HG02938 (cell line): ENCODE measurements at regions not wholly inside any gene's neighbourhood (a gene's known extent, or its start where the extent isn't known, plus 50 kb on each side); places are given as distances from the start of the nearest gene placed in this dataset.
"Not testable (repeated sequence)": the region's sequence is repeated elsewhere in the genome, so short reads cannot be mapped to it uniquely, and the experiment has no call there.

Experiments used
- ATAC-seq: cut with Tn5 transposase; IDR thresholded peaks from one replicate; pipeline ENCODE4 v1.9.1; 2021; ENCODE audit warnings: mild to moderate bottlenecking, moderate library complexity; ENCODE audit not compliant: unreplicated experiment

- ATAC-seq = not testable (repeated sequence)
These were observed 86.9 kb upstream of the FZD7 start for GRCh38 chr2:201946746-201947145.

GRCh38 chr2:201947287-201947686 lies 86.4 kb upstream of the FZD7 start:
- no peak for ATAC-seq

DNA sequence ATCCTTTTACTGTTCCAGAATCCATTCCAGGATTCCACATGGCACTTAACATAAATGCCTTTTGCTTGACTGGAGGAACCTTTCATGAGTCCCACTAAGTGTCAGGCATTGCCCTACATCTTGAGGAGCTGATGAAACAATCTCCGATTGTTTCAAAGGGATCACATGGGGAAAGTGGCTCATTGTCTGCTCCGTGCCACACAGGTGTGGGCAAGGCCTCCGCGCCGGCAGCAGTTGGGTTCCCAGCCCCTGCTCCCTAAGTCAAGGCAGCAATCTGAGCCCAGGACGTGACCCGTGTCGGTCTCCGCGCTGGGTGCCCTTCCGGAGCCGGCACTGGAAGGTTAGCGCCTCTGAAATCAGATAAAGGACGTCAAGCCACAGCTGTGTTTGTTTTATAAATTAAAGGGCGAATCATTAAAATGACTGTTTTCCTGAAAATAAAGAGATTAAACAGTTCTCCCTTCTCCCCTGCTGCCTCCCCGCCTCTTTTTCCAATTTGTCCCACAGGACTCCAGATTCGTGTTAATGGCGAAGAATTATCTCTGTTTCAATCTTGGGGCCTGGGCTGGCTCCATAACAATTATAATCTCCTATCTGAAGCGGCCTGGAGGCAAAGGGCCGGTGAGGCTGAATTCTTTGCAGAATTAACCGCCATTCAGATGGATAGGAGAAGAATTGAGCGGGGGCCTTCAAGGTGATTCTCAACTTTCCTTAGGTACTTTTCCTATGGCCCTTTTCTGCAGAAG lies 84.3 kb upstream of the FZD7 start:
- no peak for ATAC-seq

DNA sequence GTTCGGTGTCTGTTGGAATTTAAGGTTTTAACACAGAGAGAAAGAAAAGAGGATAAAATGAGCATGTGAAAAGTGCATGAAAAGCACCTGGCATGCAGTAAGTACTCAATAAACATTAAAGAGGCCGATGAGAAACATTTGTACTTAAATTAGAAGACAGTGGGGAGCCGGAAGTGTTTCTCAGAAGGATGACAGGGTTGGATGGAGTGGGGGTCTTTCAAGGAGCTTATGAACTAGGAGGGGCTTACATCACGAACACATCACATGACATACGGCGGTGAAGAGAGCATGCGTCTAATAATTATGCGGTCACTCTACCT lies 83.8 kb upstream of the FZD7 start:
- no peak for ATAC-seq

GRCh38 chr2:201950606-201951005 lies 83.0 kb upstream of the FZD7 start:
- no peak for ATAC-seq

GRCh38 chr2:201952187-201952586 lies 81.5 kb upstream of the FZD7 start:
- no peak for ATAC-seq

- no peak for ATAC-seq
These were observed 80.3 kb upstream of the FZD7 start for GRCh38 chr2:201953396-201953795.

DNA sequence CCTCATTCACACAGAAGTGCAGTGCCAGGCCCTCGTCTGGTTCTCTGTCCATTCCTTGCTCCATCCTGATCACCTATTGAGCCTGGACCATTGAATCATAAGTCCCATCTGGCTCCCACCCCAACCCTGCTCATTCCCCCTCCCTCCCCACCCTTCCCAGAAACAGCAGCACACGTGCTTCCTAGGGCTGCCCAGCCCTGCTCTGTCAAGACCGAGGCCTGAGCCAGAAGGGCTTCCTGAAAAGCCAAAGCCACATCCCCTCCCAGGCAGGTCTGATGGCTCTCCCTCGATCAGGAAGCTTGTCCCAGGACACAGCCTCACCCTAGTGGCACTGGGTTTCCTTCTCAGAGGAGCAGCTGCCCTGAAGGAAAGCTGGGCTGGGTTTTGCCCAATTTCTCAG lies 79.8 kb upstream of the FZD7 start:
- no peak for ATAC-seq

DNA sequence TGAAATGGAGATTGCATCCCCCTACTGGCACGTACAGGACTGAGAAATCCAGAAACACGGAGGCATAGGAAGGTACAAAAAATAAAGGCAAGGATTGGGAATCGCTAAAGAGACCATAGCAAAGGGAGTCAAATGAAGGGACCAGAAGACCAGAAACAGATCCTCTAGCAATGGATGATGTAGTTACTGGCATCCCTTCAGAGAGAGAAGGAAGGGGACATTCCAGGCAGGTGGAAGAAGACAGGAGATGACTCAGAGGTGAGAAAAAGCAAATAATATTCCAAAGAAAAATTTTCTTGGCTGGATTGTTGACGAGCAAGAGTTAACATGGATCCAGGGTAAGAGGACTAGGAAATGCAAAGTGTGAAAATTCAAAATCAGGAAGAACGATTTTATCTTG lies 78.4 kb upstream of the FZD7 start:
- ATAC-seq = no peak

GRCh38 chr2:201955702-201956141 lies 77.9 kb upstream of the FZD7 start:
- no peak for ATAC-seq

GRCh38 chr2:201956361-201956760 lies 77.3 kb upstream of the FZD7 start:
- no peak for ATAC-seq

DNA sequence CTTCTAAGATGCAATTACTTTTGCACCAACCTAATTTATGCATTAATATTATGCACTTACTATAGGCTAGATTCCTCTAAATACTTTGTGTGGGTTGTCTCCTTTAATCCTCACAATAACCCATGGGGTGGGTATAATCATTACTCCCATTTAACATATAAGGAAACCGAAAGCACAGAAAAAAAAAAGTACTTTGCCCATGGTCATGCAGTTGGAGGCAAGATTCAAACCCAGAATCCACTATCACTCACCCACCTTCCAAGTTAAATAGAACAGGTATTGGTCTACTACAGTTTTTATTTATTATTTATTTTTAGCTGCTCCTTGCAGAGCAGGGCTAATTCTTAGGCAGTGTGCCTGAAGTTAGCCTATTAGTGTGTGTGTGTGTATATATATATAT lies 76.6 kb upstream of the FZD7 start:
- no peak for ATAC-seq

GRCh38 chr2:201959198-201959597 lies 74.5 kb upstream of the FZD7 start:
- no peak for ATAC-seq

DNA sequence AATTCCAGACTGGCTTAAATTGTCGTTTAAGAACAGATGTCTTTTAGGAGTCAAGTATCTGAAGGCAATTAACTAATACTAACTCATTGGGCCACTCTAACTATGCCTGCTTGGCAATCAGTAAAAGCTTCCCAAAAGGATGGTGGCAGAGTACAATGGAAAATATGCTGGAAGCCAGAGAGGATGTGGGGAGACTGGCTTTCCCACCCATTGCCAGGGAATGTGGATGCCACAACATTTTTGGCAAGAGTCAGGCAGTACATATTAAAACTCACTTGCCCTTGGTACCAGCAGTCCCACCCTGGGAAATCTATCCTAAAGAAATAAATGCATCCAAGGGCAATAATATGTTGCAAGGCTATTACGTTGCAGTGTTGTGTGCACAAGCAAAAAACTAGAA lies 74.0 kb upstream of the FZD7 start:
- ATAC-seq = no peak

- no peak for ATAC-seq
These were observed 73.3 kb upstream of the FZD7 start for GRCh38 chr2:201960305-201960704.

- ATAC-seq = no peak
These were observed 72.3 kb upstream of the FZD7 start for GRCh38 chr2:201961401-201961800.

GRCh38 chr2:201962774-201963562 lies 70.7 kb upstream of the FZD7 start:
- no peak for ATAC-seq

DNA sequence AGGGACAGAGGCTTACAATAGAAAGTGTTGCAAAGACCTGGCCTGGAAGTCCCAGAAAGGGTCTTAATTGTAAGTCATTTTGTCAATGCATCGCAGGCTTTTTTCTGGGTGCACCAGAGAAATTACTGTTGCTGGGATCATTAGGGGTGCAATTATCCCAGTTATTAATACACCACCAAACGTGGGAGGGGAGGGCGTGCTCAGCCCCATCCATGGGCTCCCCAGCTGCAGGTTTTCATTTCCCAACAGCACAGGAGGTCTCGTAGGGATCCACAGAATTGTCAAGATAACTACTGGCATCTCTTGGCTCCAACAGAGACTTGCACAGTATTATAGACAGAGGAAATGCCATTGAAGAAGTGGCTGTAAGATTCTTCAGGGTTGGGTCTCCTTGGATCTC lies 69.6 kb upstream of the FZD7 start:
- no peak for ATAC-seq

- no peak for ATAC-seq
These were observed 68.9 kb upstream of the FZD7 start for GRCh38 chr2:201964631-201965206.

- no peak for ATAC-seq
These were observed 68.1 kb upstream of the FZD7 start for GRCh38 chr2:201965550-201965949.

- ATAC-seq = no peak
These were observed 66.8 kb upstream of the FZD7 start for GRCh38 chr2:201966691-201967438.
